HFFc6 (cell line): ENCODE measurements at regions not wholly inside any gene's neighbourhood (a gene's known extent, or its start where the extent isn't known, plus 50 kb on each side); places are given as distances from the start of the nearest gene placed in this dataset.

Experiments used
- DNase-seq: peaks from one replicate; pipeline ENCODE4 v3.0.0-alpha.2; 2018
- H3K27ac Mint-ChIP-seq: 2 replicates; pipeline ENCODE4 v1.8.0; 2020; ENCODE audit warnings: mild to moderate bottlenecking, mixed read lengths
- H3K27me3 Mint-ChIP-seq: 2 replicates; pipeline ENCODE4 v1.8.0; 2021; ENCODE audit warnings: mild to moderate bottlenecking, moderate library complexity, mixed read lengths; ENCODE audit not compliant: insufficient read depth
- H3K36me3 Mint-ChIP-seq: 2 replicates; pipeline ENCODE4 v1.8.0; 2021; ENCODE audit warnings: low read depth, mixed read lengths
- H3K4me1 Mint-ChIP-seq: 2 replicates; pipeline ENCODE4 v1.8.0; 2020; ENCODE audit warnings: low read depth, mixed read lengths
- H3K4me3 Mint-ChIP-seq: 2 replicates; pipeline ENCODE4 v1.8.0; 2020; ENCODE audit warnings: mild to moderate bottlenecking, moderate library complexity, mixed read lengths
- H3K9me3 Mint-ChIP-seq: 2 replicates; pipeline ENCODE4 v1.8.0; 2020; ENCODE audit warnings: mild to moderate bottlenecking, mixed read lengths
- CTCF ChIP-seq: fragments of 200-600 bp; sonication (generic); IDR thresholded peaks from 2 replicates; pipeline ENCODE4 v1.5.0; 2021; ENCODE audit warnings: antibody characterized with exemption, mild to moderate bottlenecking

GRCh38 chr10:3700531-3701076, 84.4 kb downstream of the KLF6 start:
- H3K9me3 Mint-ChIP-seq: no peaks in the 10 kb centered on the region
- no peak for TF ChIP-seq CTCF
- H3K4me1 Mint-ChIP-seq: no peaks in the 10 kb centered on the region
- H3K4me3 Mint-ChIP-seq: no peak overlapping the region
- peaks cover 20% of the 10 kb centered on the region for H3K27me3 Mint-ChIP-seq
- no peak for DNase-seq
- no peaks in the 10 kb centered on the region for H3K36me3 Mint-ChIP-seq
- H3K27ac Mint-ChIP-seq: no peak overlapping the region

DNA sequence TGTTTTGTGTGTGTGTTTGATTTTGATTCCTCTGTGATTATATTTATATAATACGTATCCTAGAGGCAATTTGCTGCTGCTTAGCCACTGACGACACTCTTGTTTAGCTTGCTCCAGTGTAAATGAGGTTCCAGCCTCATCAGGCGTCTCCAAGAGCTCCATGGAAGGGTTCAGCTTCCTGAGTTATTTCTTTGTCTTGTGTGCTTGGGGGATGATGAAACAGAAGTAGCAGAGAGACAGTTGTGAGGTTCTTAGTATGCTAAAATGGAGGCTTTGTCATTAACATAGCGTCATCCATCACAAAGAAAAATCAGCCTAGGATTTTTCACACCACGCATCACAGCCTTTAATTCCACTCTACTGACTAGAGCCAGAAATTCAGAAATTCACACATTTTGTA, 85.1 kb downstream of the KLF6 start:
- Mint-ChIP-seq H3K36me3 (no peaks in the 10 kb centered on the region), H3K4me3 (no peak overlapping the region), H3K27ac (no peak overlapping the region), H3K27me3 (peaks cover 22% of the 10 kb centered on the region), H3K9me3 (no peaks in the 10 kb centered on the region), H3K4me1 (no peaks in the 10 kb centered on the region)
- no peak for DNase-seq
- TF ChIP-seq CTCF: no peak

DNA sequence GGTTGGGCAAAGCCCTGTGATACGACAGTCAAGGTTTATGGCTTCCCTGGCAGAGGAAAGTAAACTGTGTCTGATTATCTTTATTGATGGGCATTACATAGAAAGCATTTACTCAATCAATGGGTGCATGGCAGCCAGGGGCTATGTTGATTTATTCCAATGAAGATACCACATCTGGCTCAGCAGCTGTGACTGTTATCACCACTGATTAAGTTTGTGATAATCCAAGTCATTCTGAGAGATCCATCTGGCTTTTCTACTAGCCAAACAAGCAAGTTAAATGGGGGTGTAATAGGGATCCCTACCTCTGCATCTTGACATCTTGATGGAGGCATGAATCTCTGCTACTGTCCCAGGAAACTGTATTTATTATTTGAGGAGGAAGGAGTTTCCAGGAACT, 86.7 kb downstream of the KLF6 start:
- Mint-ChIP-seq H3K4me1 (no peaks in the 10 kb centered on the region), H3K27ac (no peak overlapping the region)

DNA sequence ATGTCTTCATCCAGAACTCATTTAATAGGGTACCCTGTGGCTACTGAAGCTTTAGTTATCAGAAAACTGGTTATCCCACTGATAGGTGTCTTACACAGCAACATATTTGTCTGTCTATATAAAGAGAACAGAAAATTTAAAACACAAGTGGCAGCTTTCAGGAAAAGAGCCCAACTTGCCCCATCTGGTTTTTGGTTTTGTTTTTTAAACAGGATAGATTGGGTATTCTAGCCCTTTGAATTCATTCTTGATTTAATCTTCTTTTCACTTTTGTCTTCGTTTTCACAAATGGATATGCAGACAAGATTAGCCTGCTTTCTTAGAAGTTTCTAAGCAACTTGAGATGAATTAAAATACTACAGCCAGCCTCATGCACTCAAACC, 91.3 kb downstream of the KLF6 start:
- Mint-ChIP-seq H3K27ac (no peak overlapping the region), H3K9me3 (no peaks in the 10 kb centered on the region), H3K36me3 (no peaks in the 10 kb centered on the region), H3K4me3 (no peak overlapping the region), H3K4me1 (peaks cover 10% of the 10 kb centered on the region), H3K27me3 (peaks cover 19% of the 10 kb centered on the region; the same call in 1 of the 2 replicates)
- DNase-seq: no peak
- no peak for TF ChIP-seq CTCF

More for the DNA sequence above, 86.7 kb downstream of the KLF6 start:
- no peak for TF ChIP-seq CTCF
- H3K27me3 Mint-ChIP-seq: peaks cover 22% of the 10 kb centered on the region
- H3K36me3 Mint-ChIP-seq: no peaks in the 10 kb centered on the region
- no peak for DNase-seq
- no peak overlapping the region for H3K4me3 Mint-ChIP-seq
- no peaks in the 10 kb centered on the region for H3K9me3 Mint-ChIP-seq

- no peak for DNase-seq
- no peak overlapping the region for H3K4me3 Mint-ChIP-seq
- peaks cover 19% of the 10 kb centered on the region; the same call in 1 of the 2 replicates for H3K27me3 Mint-ChIP-seq
- no peak for TF ChIP-seq CTCF
- no peak overlapping the region for H3K27ac Mint-ChIP-seq
- no peaks in the 10 kb centered on the region for H3K9me3 Mint-ChIP-seq
- H3K36me3 Mint-ChIP-seq: no peaks in the 10 kb centered on the region
- peaks cover 10% of the 10 kb centered on the region for H3K4me1 Mint-ChIP-seq
These were observed 91.8 kb downstream of the KLF6 start for GRCh38 chr10:3693022-3693697.
